ENCODE measurements at regions not wholly inside any gene's neighbourhood (a gene's known extent, or its start where the extent isn't known, plus 50 kb on each side); places are given as distances from the start of the nearest gene placed in this dataset.
"Not testable (repeated sequence)": the region's sequence is repeated elsewhere in the genome, so short reads cannot be mapped to it uniquely, and the experiment has no call there.

GRCh38 chr2:215794829-215795546 lies 218.4 kb downstream of the MREG start:
- no peak for DNase-seq (ENCODE audit: low spot score)

- DNase-seq (ENCODE audit: low spot score) = no peak
Observed at GRCh38 chr2:215793747-215794595, 219.4 kb downstream of the MREG start.

- DNase-seq (ENCODE audit: low spot score) = no peak
Observed at GRCh38 chr2:215791481-215791937, 221.8 kb downstream of the MREG start.

GRCh38 chr2:215790523-215791421 lies 222.6 kb downstream of the MREG start:
- DNase-seq (ENCODE audit: low spot score) = no peak

- DNase-seq (ENCODE audit: low spot score) = no peak
Observed at GRCh38 chr2:215787565-215788178, 225.7 kb downstream of the MREG start.

- no peak for DNase-seq (ENCODE audit: low spot score)
Observed at GRCh38 chr2:215787025-215787424, 226.3 kb downstream of the MREG start.

- DNase-seq (ENCODE audit: low spot score) = no peak
Observed at GRCh38 chr2:215784371-215784783, 229.0 kb downstream of the MREG start.

GRCh38 chr2:215783640-215784039 lies 229.7 kb downstream of the MREG start:
- not testable (repeated sequence) for DNase-seq (ENCODE audit: low spot score)

GRCh38 chr2:215782965-215783364 lies 230.4 kb downstream of the MREG start:
- no peak for DNase-seq (ENCODE audit: low spot score)

GRCh38 chr2:215782295-215782694 lies 231.1 kb downstream of the MREG start:
- DNase-seq (ENCODE audit: low spot score) = no peak

- no peak for DNase-seq (ENCODE audit: low spot score)
Observed at GRCh38 chr2:215780907-215781685, 232.3 kb downstream of the MREG start.

- DNase-seq (ENCODE audit: low spot score) = no peak
Observed at GRCh38 chr2:215780313-215780712, 233.0 kb downstream of the MREG start.

- no peak for DNase-seq (ENCODE audit: low spot score)
Observed at GRCh38 chr2:215779912-215780311, 233.4 kb downstream of the MREG start.

GRCh38 chr2:215777465-215778044 lies 235.8 kb downstream of the MREG start:
- no peak for DNase-seq (ENCODE audit: low spot score)

- no peak for DNase-seq (ENCODE audit: low spot score)
Observed at GRCh38 chr2:215775106-215775505, 238.2 kb downstream of the MREG start.

GRCh38 chr2:215773728-215774127 lies 239.6 kb downstream of the MREG start:
- no peak for DNase-seq (ENCODE audit: low spot score)

GRCh38 chr2:215772634-215773563 lies 240.5 kb downstream of the MREG start:
- DNase-seq (ENCODE audit: low spot score) = no peak

- DNase-seq (ENCODE audit: low spot score) = no peak
Observed at GRCh38 chr2:215772003-215772402, 241.3 kb downstream of the MREG start.

- DNase-seq (ENCODE audit: low spot score) = no peak
Observed at GRCh38 chr2:215771241-215771640, 242.1 kb downstream of the MREG start.

All from NAMALWA (cell line).